GM12878 (cell line): ENCODE measurements at regions not wholly inside any gene's neighbourhood (a gene's known extent, or its start where the extent isn't known, plus 50 kb on each side); places are given as distances from the start of the nearest gene placed in this dataset.

ENCODE experiments used
- ATAC-seq: fragments of 200-7000 bp; cut with Tn5 transposase; 3 replicates; pipeline ENCODE4 v1.9.1; 2020; ENCODE audit warnings: mild to moderate bottlenecking, moderate library complexity
- BruUV-seq: library from RNA; stranded (reverse); fragments of 400-500 nt; replicated peaks from 2 replicates; lab custom pipeline; 2021; lab: Mats Ljungman, UMichigan
- CTCF ChIA-PET: fragments of 300-600 bp; sonication (Branson Sonifier 250); formaldehyde crosslinking; extraction: SDS; loops from one replicate; lab custom pipeline; 2021; ENCODE audit warnings: inconsistent platforms; lab: Yijun Ruan, JAX
- POLR2A ChIA-PET: fragments of 350-600 bp; formaldehyde crosslinking; extraction: SDS; loops from one replicate; lab custom pipeline; 2021; ENCODE audit warnings: inconsistent platforms; lab: Charles Lee
- RAD21 ChIA-PET: fragments of 300-600 bp; sonication (Branson Sonifier 250); formaldehyde crosslinking; loops from one replicate; lab custom pipeline; 2023; ENCODE audit warnings: antibody characterized with exemption; ENCODE audit not compliant: unreplicated experiment; lab: Charles Lee
- SMC1A ChIA-PET: fragments of 300-600 bp; sonication (Branson Sonifier 250); formaldehyde crosslinking; loops from one replicate; lab custom pipeline; 2023; ENCODE audit not compliant: unreplicated experiment, uncharacterized antibody; lab: Charles Lee
- DNase-seq: peaks from one replicate; pipeline ENCODE4 v3.0.0-alpha.2; 2011; ENCODE audit warnings: low read depth, low spot score
- FAIRE-seq: peaks from 3 replicates; lab custom pipeline; 2011; peaks lifted over from hg19 to GRCh38; lab: Jason Lieb, UNC
- H2AFZ ChIP-seq: 2 replicates; pipeline ENCODE4 v1.6.0; 2011; ENCODE audit warnings: low read depth, low read length, control low read depth; ENCODE audit not compliant: control insufficient read depth
- H3K27ac ChIP-seq: 2 replicates; pipeline ENCODE4 v1.5.1; 2011; ENCODE audit warnings: control low read depth; ENCODE audit not compliant: control insufficient read depth, insufficient read depth
- H3K27me3 ChIP-seq, 2 experiments: replicated peaks in 1 of 2; 2 replicates each; pipeline versions ENCODE4 v1.6.0 to v1.6.1; 2011; ENCODE audit warnings: low read length in 1 of 2; ENCODE audit not compliant: control insufficient read depth in 2 of 2, insufficient read depth in 2 of 2
- H3K36me3 ChIP-seq, 2 experiments: 2 replicates each; pipeline ENCODE4 v1.5.1; 2011; ENCODE audit warnings: low read length in 1 of 2; ENCODE audit not compliant: control insufficient read depth in 2 of 2, insufficient read depth in 2 of 2
- H3K4me1 ChIP-seq: 2 replicates; pipeline ENCODE4 v1.6.1; 2011; ENCODE audit warnings: mild to moderate bottlenecking, low read length, moderate library complexity, mixed read lengths; ENCODE audit not compliant: control insufficient read depth, insufficient read depth
- H3K4me2 ChIP-seq: 2 replicates; pipeline ENCODE4 v1.6.0; 2011; ENCODE audit warnings: control low read depth; ENCODE audit not compliant: control insufficient read depth, insufficient read depth
- H3K4me3 ChIP-seq: fragments of 200-600 bp; sonication (generic); 2 replicates; pipeline ENCODE4 v1.5.1; 2016
- H3K79me2 ChIP-seq: 2 replicates; pipeline ENCODE4 v1.6.0; 2011; ENCODE audit warnings: low read length; ENCODE audit not compliant: control insufficient read depth, insufficient read depth
- H3K9ac ChIP-seq: 2 replicates; pipeline ENCODE4 v1.8.0; 2011; ENCODE audit warnings: low read length, control low read depth, mixed read lengths; ENCODE audit not compliant: control insufficient read depth, insufficient read depth
- H3K9me3 ChIP-seq: replicated peaks from 3 replicates; pipeline ENCODE4 v1.5.1; 2011; ENCODE audit warnings: mild to moderate bottlenecking, low read length; ENCODE audit not compliant: control insufficient read depth, insufficient read depth
- H4K20me1 ChIP-seq: 2 replicates; pipeline ENCODE4 v1.6.0; 2011; ENCODE audit not compliant: control insufficient read depth, insufficient read depth
- ATF7 ChIP-seq: fragments of 450-650 bp; IDR thresholded peaks from 2 replicates; pipeline ENCODE4 v1.6.1; 2016; ENCODE audit warnings: low read depth, mild to moderate bottlenecking
- CEBPB ChIP-seq, 2 experiments: fragments of 150-350 bp in 1 of 2; IDR thresholded peaks; 2 replicates each; pipeline ENCODE4 v1.6.1; 2012 to 2014; ENCODE audit warnings: low read depth in 2 of 2, low read length in 2 of 2, borderline replicate concordance in 1 of 2, inconsistent platforms in 1 of 2
- CHD2 ChIP-seq: IDR thresholded peaks from 2 replicates; pipeline ENCODE4 v1.6.1; 2011; ENCODE audit warnings: low read depth, low read length, improper control_type of control experiment, borderline replicate concordance
- CHD4 ChIP-seq: fragments of 200-600 bp; sonication (generic); IDR thresholded peaks from 2 replicates; pipeline ENCODE4 v1.6.1; 2016; ENCODE audit warnings: mild to moderate bottlenecking
- HCFC1 ChIP-seq: fragments of 150-350 bp; IDR thresholded peaks from 2 replicates; pipeline ENCODE4 v1.6.1; 2014; ENCODE audit warnings: low read length
- HDAC2 ChIP-seq: fragments of 200-600 bp; sonication (generic); IDR thresholded peaks from 2 replicates; pipeline ENCODE4 v1.6.1; 2017
- HDGF ChIP-seq: fragments of 450-650 bp; IDR thresholded peaks from 2 replicates; pipeline ENCODE4 v1.6.1; 2016; ENCODE audit warnings: antibody characterized with exemption
- IRF4 ChIP-seq: IDR thresholded peaks from 2 replicates; pipeline ENCODE4 v1.6.1; 2011; ENCODE audit warnings: low read depth, low read length
- MXI1 ChIP-seq: fragments of 150-350 bp; IDR thresholded peaks from 2 replicates; pipeline ENCODE4 v1.6.1; 2011; ENCODE audit warnings: low read depth, mild to moderate bottlenecking, inconsistent platforms, low read length, improper control_type of control experiment
- NFIC ChIP-seq: IDR thresholded peaks from 2 replicates; pipeline ENCODE4 v1.6.1; 2012; ENCODE audit warnings: low read depth, mild to moderate bottlenecking, inconsistent platforms, low read length, moderate library complexity
- POLR2A ChIP-seq: IDR thresholded peaks from 2 replicates; pipeline ENCODE4 v1.6.1; 2011; ENCODE audit warnings: low read depth, mild to moderate bottlenecking, low read length
- WGBS: methylation state at CpG from one replicate; pipeline ENCODE4 v1.1.6; 2016; ENCODE audit warnings: low lambda C conversion rate; ENCODE audit not compliant: insufficient replicate concordance, insufficient coverage; ENCODE audit errors: missing lambda C conversion rate; 5-methylcytosine and 5-hydroxymethylcytosine counted together
- in situ Hi-C: fragments of 300-500 bp; cut with MboI; formaldehyde crosslinking; loops from 9 replicates; pipeline ENCODE4 v1.14.3; 2018; ENCODE audit warnings: mixed read lengths
- intact Hi-C: fragments of 100-400 bp; cut with micrococcal nuclease; formaldehyde crosslinking; loops from one replicate; pipeline ENCODE4 v1.14.2; 2022; ENCODE audit not compliant: unreplicated experiment

DNA sequence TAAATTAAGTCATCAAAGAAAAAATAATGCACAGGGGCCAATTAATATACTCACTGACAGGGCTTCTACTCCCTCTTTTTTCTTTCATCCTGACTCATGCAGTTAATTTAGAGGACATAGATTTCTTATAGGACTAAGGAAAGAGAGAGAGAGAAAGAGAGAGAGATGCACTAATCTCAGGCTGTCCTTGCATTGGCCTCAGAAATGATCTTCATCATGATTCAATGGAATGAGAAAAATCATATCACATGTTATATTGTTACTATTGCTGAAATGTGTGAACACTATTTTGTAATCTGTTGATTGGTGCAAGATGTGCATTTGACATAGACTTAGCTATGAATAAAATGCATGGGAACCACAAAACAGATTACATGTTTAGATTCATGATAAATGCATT, 608.3 kb upstream of the NUDT12 start (continued):
- TF ChIP-seq IRF4 = no peak
- no peak for TF ChIP-seq CEBPB (IDR thresholded peaks at IDR 0.05; ENCODE audit: borderline replicate concordance in 1 of 2, low read depth in 2 of 2, low read length in 2 of 2)
- TF ChIP-seq CHD2 = no peak
- TF ChIP-seq HDGF = no peak

DNA sequence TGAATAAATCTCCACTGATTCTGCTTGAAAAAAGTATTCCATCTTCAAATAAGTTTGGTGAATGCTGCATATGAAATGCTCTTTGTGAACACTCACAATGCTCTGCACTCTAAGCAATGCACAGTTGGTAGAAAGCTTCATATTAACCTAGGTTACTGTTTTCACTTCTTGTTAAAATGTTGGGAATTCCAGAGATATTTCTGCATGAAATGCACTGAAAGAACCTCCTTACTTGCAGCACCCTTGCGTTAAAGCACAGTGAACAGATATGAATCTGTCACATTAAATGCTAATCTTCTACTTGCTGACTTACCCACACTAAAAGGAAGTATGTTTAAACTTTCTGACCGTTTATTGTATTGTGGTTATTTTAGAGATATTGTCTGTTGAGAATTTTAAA, 584.1 kb upstream of the NUDT12 start:
- in situ Hi-C loops (no loop called here), intact Hi-C loops (no loop called here)
- H3K27me3 ChIP-seq = no peaks in the 10 kb centered on the region
- H3K4me1 ChIP-seq = no peaks in the 10 kb centered on the region
- ChIA-PET POLR2A (no interaction called here), CTCF (no interaction called here), RAD21 (no interaction called here), SMC1A (no interaction called here)
- H3K4me2 ChIP-seq = no peak overlapping the region
- no TSS peak for BruUV-seq
- 48% methylated on average over 2 of the region's 2 CpGs for WGBS
- no peak overlapping the region for H3K4me3 ChIP-seq
- H3K79me2 ChIP-seq = no peaks in the 10 kb centered on the region
- H3K27ac ChIP-seq = no peak overlapping the region
- no peak for ATAC-seq
- no peak for DNase-seq
- no peak overlapping the region for H2AFZ ChIP-seq
- H3K9ac ChIP-seq = no peak overlapping the region
- FAIRE-seq = no peak
- H3K36me3 ChIP-seq = no peaks in the 10 kb centered on the region
- TF ChIP-seq HDAC2 (no peak), ATF7 (no peak), MXI1 (no peak), HCFC1 (no peak), NFIC (no peak), POLR2A (no peak), CHD4 (no peak)
- H3K9me3 ChIP-seq = no peaks in the 10 kb centered on the region
- no peaks in the 10 kb centered on the region for H4K20me1 ChIP-seq
